ENCODE measurements at regions not wholly inside any gene's neighbourhood (a gene's known extent, or its start where the extent isn't known, plus 50 kb on each side); places are given as distances from the start of the nearest gene placed in this dataset.
"Not testable (repeated sequence)": the region's sequence is repeated elsewhere in the genome, so short reads cannot be mapped to it uniquely, and the experiment has no call there.

- Histone ChIP-seq H4K20me1 (ENCODE audit: insufficient read depth, low read length) (no peaks in the 10 kb centered on the region), H2AFZ (ENCODE audit: low read depth, low read length) (no peak overlapping the region), H3K9me3 (ENCODE audit: insufficient read depth, low read length) (no peaks in the 10 kb centered on the region), H3K27ac (ENCODE audit: low read length) (no peak overlapping the region), H3K27me3 (ENCODE audit: low read depth, low read length) (no peaks in the 10 kb centered on the region), H3K4me2 (ENCODE audit: low read length) (no peak overlapping the region), H3K9ac (ENCODE audit: low read length) (no peak overlapping the region), H3K79me2 (ENCODE audit: low read length) (no peaks in the 10 kb centered on the region), H3K4me1 (ENCODE audit: low read length) (no peaks in the 10 kb centered on the region), H3K4me3 (ENCODE audit: low read length) (no peak overlapping the region), H3K36me3 (replicated peaks; ENCODE audit: low read depth, low read length) (no peaks in the 10 kb centered on the region)
- no peak for TF ChIP-seq CTCF (IDR thresholded peaks at IDR 0.05; ENCODE audit: low read depth, low read length)
- TF ChIP-seq EZH2phosphoT487 (IDR thresholded peaks at IDR 0.05; ENCODE audit: low read depth) = no peak
These were observed 731.0 kb upstream of the CNTN5 start for GRCh38 chr11:98289617-98290263.

GRCh38 chr11:98296091-98296880 is 724.5 kb upstream of the CNTN5 start:
- Histone ChIP-seq H3K36me3 (replicated peaks; ENCODE audit: low read depth, low read length) (no peaks in the 10 kb centered on the region), H2AFZ (ENCODE audit: low read depth, low read length) (peak overlapping the region; percentile 6; the same call in 1 of the 2 replicates), H3K4me1 (ENCODE audit: low read length) (no peaks in the 10 kb centered on the region), H3K9ac (ENCODE audit: low read length) (no peak overlapping the region), H3K79me2 (ENCODE audit: low read length) (no peaks in the 10 kb centered on the region), H3K4me3 (ENCODE audit: low read length) (no peak overlapping the region), H3K4me2 (ENCODE audit: low read length) (peak overlapping the region; percentile 27; the same call in 1 of the 2 replicates), H4K20me1 (ENCODE audit: insufficient read depth, low read length) (no peaks in the 10 kb centered on the region), H3K27me3 (ENCODE audit: low read depth, low read length) (no peaks in the 10 kb centered on the region), H3K9me3 (ENCODE audit: insufficient read depth, low read length) (no peaks in the 10 kb centered on the region), H3K27ac (ENCODE audit: low read length) (no peak overlapping the region)
- TF ChIP-seq CTCF (IDR thresholded peaks at IDR 0.05; ENCODE audit: low read depth, low read length) (no peak), EZH2phosphoT487 (IDR thresholded peaks at IDR 0.05; ENCODE audit: low read depth) (no peak)

GRCh38 chr11:98300719-98301118 is 720.0 kb upstream of the CNTN5 start:
- no peak overlapping the region for H3K9ac ChIP-seq (ENCODE audit: low read length)
- H3K27ac ChIP-seq (ENCODE audit: low read length) = no peak overlapping the region
- H3K79me2 ChIP-seq (ENCODE audit: low read length) = no peaks in the 10 kb centered on the region
- H3K36me3 ChIP-seq (replicated peaks; ENCODE audit: low read depth, low read length) = no peaks in the 10 kb centered on the region
- no peaks in the 10 kb centered on the region for H3K27me3 ChIP-seq (ENCODE audit: low read depth, low read length)
- no peak overlapping the region for H3K4me2 ChIP-seq (ENCODE audit: low read length)
- no peaks in the 10 kb centered on the region for H3K4me1 ChIP-seq (ENCODE audit: low read length)
- no peak overlapping the region for H2AFZ ChIP-seq (ENCODE audit: low read depth, low read length)
- H3K4me3 ChIP-seq (ENCODE audit: low read length) = no peak overlapping the region
- TF ChIP-seq EZH2phosphoT487 (IDR thresholded peaks at IDR 0.05; ENCODE audit: low read depth) = no peak
- no peak for TF ChIP-seq CTCF (IDR thresholded peaks at IDR 0.05; ENCODE audit: low read depth, low read length)
- no peaks in the 10 kb centered on the region for H4K20me1 ChIP-seq (ENCODE audit: insufficient read depth, low read length)
- no peaks in the 10 kb centered on the region for H3K9me3 ChIP-seq (ENCODE audit: insufficient read depth, low read length)

GRCh38 chr11:98307827-98308491 is 712.8 kb upstream of the CNTN5 start:
- Histone ChIP-seq H3K79me2 (ENCODE audit: low read length) (no peaks in the 10 kb centered on the region), H3K27me3 (ENCODE audit: low read depth, low read length) (no peaks in the 10 kb centered on the region), H3K27ac (ENCODE audit: low read length) (no peak overlapping the region), H3K9me3 (ENCODE audit: insufficient read depth, low read length) (no peaks in the 10 kb centered on the region), H3K4me3 (ENCODE audit: low read length) (no peak overlapping the region), H3K4me2 (ENCODE audit: low read length) (no peak overlapping the region), H3K36me3 (replicated peaks; ENCODE audit: low read depth, low read length) (no peaks in the 10 kb centered on the region), H4K20me1 (ENCODE audit: insufficient read depth, low read length) (no peaks in the 10 kb centered on the region), H3K9ac (ENCODE audit: low read length) (no peak overlapping the region), H2AFZ (ENCODE audit: low read depth, low read length) (no peak overlapping the region), H3K4me1 (ENCODE audit: low read length) (no peaks in the 10 kb centered on the region)
- TF ChIP-seq CTCF (IDR thresholded peaks at IDR 0.05; ENCODE audit: low read depth, low read length) (no peak), EZH2phosphoT487 (IDR thresholded peaks at IDR 0.05; ENCODE audit: low read depth) (no peak)

- H3K4me3 ChIP-seq (ENCODE audit: low read length); H3K4me2 ChIP-seq (ENCODE audit: low read length); H3K36me3 ChIP-seq (replicated peaks; ENCODE audit: low read depth, low read length); H3K27ac ChIP-seq (ENCODE audit: low read length); H2AFZ ChIP-seq (ENCODE audit: low read depth, low read length); H3K9ac ChIP-seq (ENCODE audit: low read length); H3K9me3 ChIP-seq (ENCODE audit: insufficient read depth, low read length); H3K27me3 ChIP-seq (ENCODE audit: low read depth, low read length); H3K79me2 ChIP-seq (ENCODE audit: low read length); H3K4me1 ChIP-seq (ENCODE audit: low read length); H4K20me1 ChIP-seq (ENCODE audit: insufficient read depth, low read length): not testable (repeated sequence)
These were observed 690.4 kb upstream of the CNTN5 start for GRCh38 chr11:98330306-98330705.

Data from OCI-LY3 (cell line).